HepG2 (cell line): ENCODE measurements at regions not wholly inside any gene's neighbourhood (a gene's known extent, or its start where the extent isn't known, plus 50 kb on each side); places are given as distances from the start of the nearest gene placed in this dataset.

Experiments
- ATAC-seq: fragments of 200-7000 bp; cut with Tn5 transposase; 3 replicates; pipeline ENCODE4 v1.9.1; 2020; ENCODE audit warnings: mild to moderate bottlenecking, moderate library complexity
- BruUV-seq: library from RNA; stranded (reverse); fragments of 400-500 nt; replicated peaks from 2 replicates; lab custom pipeline; 2021; lab: Mats Ljungman, UMichigan
- CTCF ChIA-PET: fragments of 300-600 bp; formaldehyde crosslinking; extraction: SDS; loops from one replicate; lab custom pipeline; 2021; ENCODE audit warnings: low total read pairs, inconsistent platforms, low intra/inter-chr PET ratio; lab: Yijun Ruan, JAX
- POLR2A ChIA-PET: fragments of 350-600 bp; sonication (Branson Sonifier 250); formaldehyde crosslinking; loops from one replicate; lab custom pipeline; 2020; ENCODE audit warnings: antibody characterized with exemption, inconsistent platforms; lab: Yijun Ruan, JAX
- DNase-seq: peaks from one replicate; pipeline ENCODE4 v3.0.0-alpha.2; 2015; ENCODE audit warnings: low spot score
- FAIRE-seq: peaks from 3 replicates; lab custom pipeline; 2011; peaks lifted over from hg19 to GRCh38; lab: Jason Lieb, UNC
- H2AFZ ChIP-seq: one replicate; pipeline ENCODE4 v1.6.1; 2011; ENCODE audit warnings: low read length, inconsistent platforms
- H3K27ac ChIP-seq: fragments of 300-600 bp; 3 replicates; pipeline ENCODE4 v1.8.0; 2011; ENCODE audit warnings: mixed run types, mild to moderate bottlenecking, mixed read lengths, low read length, inconsistent platforms; ENCODE audit not compliant: insufficient read depth; ENCODE audit errors: extremely low read length
- H3K27me3 ChIP-seq, 2 experiments: fragments of 200-600 bp in 1 of 2; 2 replicates in 1 of 2; 3 replicates in 1 of 2; pipeline versions ENCODE4 v1.6.0 to v1.8.0; 2011; ENCODE audit warnings: low read length in 2 of 2, mild to moderate bottlenecking in 2 of 2, moderate library complexity in 2 of 2, inconsistent platforms in 1 of 2; ENCODE audit not compliant: insufficient read depth in 2 of 2, control insufficient read depth in 1 of 2
- H3K36me3 ChIP-seq, 2 experiments: fragments of 200-600 bp in 1 of 2; replicated peaks in 1 of 2; 2 replicates in 1 of 2; 3 replicates in 1 of 2; pipeline versions ENCODE4 v1.5.1 to v1.8.0; 2011; ENCODE audit warnings: low read length in 2 of 2, inconsistent platforms in 1 of 2; ENCODE audit not compliant: insufficient read depth in 2 of 2, control insufficient read depth in 1 of 2
- H3K4me1 ChIP-seq: 2 replicates; pipeline ENCODE4 v1.5.1; 2012; ENCODE audit warnings: low read length, inconsistent platforms; ENCODE audit not compliant: insufficient read depth
- H3K4me2 ChIP-seq: 2 replicates; pipeline ENCODE4 v1.6.0; 2011; ENCODE audit warnings: low read depth, low read length, inconsistent platforms
- H3K4me3 ChIP-seq, 3 experiments: fragments of 200-600 bp in 1 of 3; sonication (generic), shearing (Covaris generic) in 1 of 3; replicated peaks in 1 of 3; 2 replicates each; pipeline ENCODE4 v1.5.1; 2011 to 2016; ENCODE audit warnings: low read length in 3 of 3, inconsistent platforms in 2 of 3, low read depth in 2 of 3, mild to moderate bottlenecking in 2 of 3, control low read depth in 1 of 3, mixed read lengths in 1 of 3; ENCODE audit not compliant: insufficient read depth in 1 of 3
- H3K79me2 ChIP-seq: one replicate; pipeline ENCODE4 v1.6.1; 2011; ENCODE audit warnings: low read length, inconsistent platforms; ENCODE audit not compliant: insufficient read depth
- H3K9ac ChIP-seq: 2 replicates; pipeline ENCODE4 v1.6.0; 2011; ENCODE audit warnings: mild to moderate bottlenecking, low read depth, low read length, inconsistent platforms; ENCODE audit not compliant: insufficient read depth
- H3K9me3 ChIP-seq: 2 replicates; pipeline ENCODE4 v1.5.1; 2012; ENCODE audit warnings: mild to moderate bottlenecking, low read length
- H4K20me1 ChIP-seq: 2 replicates; pipeline ENCODE4 v1.6.0; 2011; ENCODE audit warnings: inconsistent platforms, mild to moderate bottlenecking, low read length, moderate library complexity; ENCODE audit not compliant: insufficient read depth
- FOXM1 ChIP-seq: sonication (generic); formaldehyde crosslinking; IDR thresholded peaks from 2 replicates; pipeline ENCODE4 v1.5.0; 2020; ENCODE audit warnings: missing genetic modification reagents
- HBP1 ChIP-seq: IDR thresholded peaks from 2 replicates; pipeline ENCODE4 v1.6.1; 2016; ENCODE audit warnings: low read depth, control low read depth
- THAP9 ChIP-seq: sonication (generic); formaldehyde crosslinking; IDR thresholded peaks from 2 replicates; pipeline ENCODE4; 2020; ENCODE audit warnings: missing genetic modification reagents, mild to moderate bottlenecking, borderline replicate concordance
- ZNF468 ChIP-seq: sonication (generic); formaldehyde crosslinking; IDR thresholded peaks from 2 replicates; pipeline ENCODE4 v1.8.0; 2022; ENCODE audit warnings: mild to moderate bottlenecking, moderate library complexity, missing genetic modification reagents
- ZNF660 ChIP-seq: sonication (generic); formaldehyde crosslinking; IDR thresholded peaks from 2 replicates; pipeline ENCODE4 v1.5.1; 2020; ENCODE audit warnings: mild to moderate bottlenecking, low read depth, missing genetic modification reagents, borderline replicate concordance
- ZNF891 ChIP-seq: sonication (generic); formaldehyde crosslinking; IDR thresholded peaks from 2 replicates; pipeline ENCODE4 v1.5.0; 2020; ENCODE audit warnings: mild to moderate bottlenecking, missing genetic modification reagents
- WGBS: methylation state at CpG from one replicate; pipeline ENCODE4 v1.1.6; 2017; ENCODE audit warnings: low lambda C conversion rate; 5-methylcytosine and 5-hydroxymethylcytosine counted together
- in situ Hi-C: cut with HindIII; loops from 2 replicates; pipeline ENCODE4 v1.10.0; 2017; ENCODE audit warnings: low pct_unique_long_range_greater_than_20kb; ENCODE audit not compliant: extremely low pct_ligation_motif_present
- intact Hi-C: fragments of 100-400 bp; cut with micrococcal nuclease; formaldehyde crosslinking; loops from one replicate; pipeline ENCODE4 v1.10.0; 2022; ENCODE audit not compliant: unreplicated experiment

DNA sequence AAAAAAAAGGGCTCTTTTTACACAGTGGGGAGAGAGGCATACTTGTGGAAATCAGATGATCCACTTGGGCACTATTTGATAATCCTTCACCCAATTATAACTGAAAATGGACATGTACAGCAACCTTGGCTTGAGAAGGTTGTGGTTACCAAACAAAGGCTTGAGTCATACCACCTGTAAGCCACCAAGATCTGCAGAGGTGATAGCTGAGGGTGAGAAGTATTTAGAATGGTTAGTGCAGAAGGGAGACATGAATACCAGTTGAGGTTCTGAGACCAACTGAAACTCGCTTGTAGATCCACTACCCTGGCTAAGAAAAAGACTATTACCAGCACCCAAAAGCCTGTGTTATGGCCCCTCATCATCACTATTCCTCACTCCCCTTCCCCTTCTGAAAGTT is 614.0 kb downstream of the STIM2 start (continued):
- no peak for TF ChIP-seq ZNF891 (CRISPR knock-in tag)
- TF ChIP-seq THAP9 (CRISPR knock-in tag): no peak
- TF ChIP-seq HBP1 (CRISPR knock-in tag): no peak

- FAIRE-seq (no peak), ATAC-seq (no peak), DNase-seq (no peak)
- no peak for TF ChIP-seq ZNF660 (CRISPR knock-in tag)
- no peak for TF ChIP-seq FOXM1 (CRISPR knock-in tag)
- TF ChIP-seq ZNF468 (CRISPR knock-in tag): no peak
- Histone ChIP-seq H3K4me3 (no peak overlapping the region), H3K9me3 (no peaks in the 10 kb centered on the region), H3K27ac (no peak overlapping the region), H3K27me3 (no peaks in the 10 kb centered on the region; a peak in 1 of 5 replicates), H4K20me1 (no peaks in the 10 kb centered on the region), H3K9ac (no peak overlapping the region), H2AFZ (no peak overlapping the region), H3K4me1 (no peaks in the 10 kb centered on the region), H3K79me2 (no peaks in the 10 kb centered on the region), H3K4me2 (no peak overlapping the region), H3K36me3 (no peaks in the 10 kb centered on the region)
- intact Hi-C loops: no loop called here
- WGBS: 47% methylated on average over 8 of the region's 8 CpGs
- POLR2A ChIA-PET: no interaction called here
- CTCF ChIA-PET: no interaction called here
- no TSS peak for BruUV-seq
- in situ Hi-C loops: no loop called here
These were observed 623.6 kb downstream of the STIM2 start for GRCh38 chr4:27484216-27484615.
